HepG2 (cell line): ENCODE measurements at regions not wholly inside any gene's neighbourhood (a gene's known extent, or its start where the extent isn't known, plus 50 kb on each side); places are given as distances from the start of the nearest gene placed in this dataset.

Experiments used
- GATAD1 ChIP-seq: IDR thresholded peaks from 2 replicates; pipeline ENCODE4 v1.6.1; 2016; ENCODE audit warnings: missing genetic modification reagents, missing compliant biosample characterization
- MAZ ChIP-seq, 2 experiments: sonication (generic) in 1 of 2; formaldehyde crosslinking in 1 of 2; IDR thresholded peaks; 2 replicates each; pipeline versions ENCODE4 v1.5.0 to v1.6.1; 2012 to 2020; ENCODE audit warnings: low read depth in 2 of 2, mild to moderate bottlenecking in 2 of 2, borderline replicate concordance in 1 of 2, improper control_type of control experiment in 1 of 2, low read length in 1 of 2, missing genetic modification reagents in 1 of 2, moderate library complexity in 1 of 2
- XRCC5 ChIP-seq: fragments of 200-400 bp; formaldehyde crosslinking; optimal IDR thresholded peaks from 2 replicates; pipeline ENCODE3; 2017; ENCODE audit warnings: mild to moderate bottlenecking, low read length
- ZNF24 ChIP-seq: fragments of 450-650 bp; IDR thresholded peaks from 2 replicates; pipeline ENCODE4 v1.6.1; 2017; ENCODE audit warnings: antibody characterized with exemption, mild to moderate bottlenecking
- ZNF337 ChIP-seq: sonication (generic); formaldehyde crosslinking; IDR thresholded peaks from 2 replicates; pipeline ENCODE4 v1.5.1; 2020; ENCODE audit warnings: missing genetic modification reagents, low read depth, mild to moderate bottlenecking, borderline replicate concordance

DNA sequence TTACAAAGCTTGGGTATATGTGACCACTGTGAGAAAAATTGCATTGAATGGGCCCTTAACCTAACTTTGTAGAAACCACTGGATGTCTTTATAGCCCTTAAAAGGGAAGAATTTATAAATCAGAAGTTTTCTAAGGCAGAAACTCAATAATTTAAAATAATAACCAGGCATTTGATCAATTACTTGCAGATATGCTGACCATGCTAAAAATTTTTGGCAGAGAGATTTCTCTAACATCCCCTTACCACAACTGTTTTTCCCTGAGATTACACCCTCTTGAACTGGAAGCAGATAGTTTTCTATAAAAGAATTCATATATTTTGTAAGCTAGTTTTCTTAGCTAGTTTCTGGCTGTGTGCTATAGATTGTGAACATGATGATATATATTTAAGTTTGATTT, 428.3 kb downstream of the KIF4B start:
- TF ChIP-seq GATAD1 (CRISPR knock-in tag): no peak
- no peak for TF ChIP-seq MAZ (IDR thresholded peaks at IDR 0.05; ENCODE audit: borderline replicate concordance, low read depth, low read length)
- no peak for TF ChIP-seq MAZ (CRISPR knock-in tag; IDR thresholded peaks at IDR 0.05; ENCODE audit: low read depth)
- no peak for TF ChIP-seq XRCC5
- no peak for TF ChIP-seq ZNF337
- TF ChIP-seq ZNF24: no peak
